ENCODE measurements at regions not wholly inside any gene's neighbourhood (a gene's known extent, or its start where the extent isn't known, plus 50 kb on each side); places are given as distances from the start of the nearest gene placed in this dataset.

DNA sequence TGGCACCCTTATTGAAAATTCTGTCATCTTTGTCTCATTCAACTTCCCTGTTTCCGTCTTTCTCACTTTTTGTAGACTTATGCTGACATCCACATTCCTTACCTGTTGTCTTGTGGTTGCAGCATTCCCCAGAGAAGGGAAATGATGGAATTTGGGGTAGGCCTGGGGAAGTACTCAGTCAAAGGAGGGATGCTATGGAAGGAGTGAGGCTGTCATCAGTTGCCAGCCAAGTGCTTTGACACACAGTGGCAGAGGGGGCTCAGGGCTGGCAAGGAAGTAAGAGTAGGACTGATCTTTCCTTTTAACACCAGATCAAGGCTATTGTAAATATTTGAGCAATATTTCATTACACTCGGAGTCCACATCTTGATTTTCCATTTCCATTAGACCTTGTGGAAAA is 64.4 kb downstream of the RPLP1 start:
- no peaks in the 10 kb centered on the region for H3K27me3 ChIP-seq
- H3K4me3 ChIP-seq = no peak overlapping the region
- intact Hi-C loops (cut with DNase I) = no loop called here
- no peaks in the 10 kb centered on the region for H3K4me1 ChIP-seq
- H3K9me3 ChIP-seq = no peaks in the 10 kb centered on the region
- H3K36me3 ChIP-seq = no peaks in the 10 kb centered on the region
- DNase-seq (ENCODE audit: extremely low spot score in 2 of 2) = peak in 1 of 2 donors; percentile 47
- TF ChIP-seq POLR2AphosphoS5 (IDR thresholded peaks at IDR 0.05; ENCODE audit: insufficient read depth in 1 of 2, low read depth in 1 of 2) = no peak
- TF ChIP-seq, protein P1, sequence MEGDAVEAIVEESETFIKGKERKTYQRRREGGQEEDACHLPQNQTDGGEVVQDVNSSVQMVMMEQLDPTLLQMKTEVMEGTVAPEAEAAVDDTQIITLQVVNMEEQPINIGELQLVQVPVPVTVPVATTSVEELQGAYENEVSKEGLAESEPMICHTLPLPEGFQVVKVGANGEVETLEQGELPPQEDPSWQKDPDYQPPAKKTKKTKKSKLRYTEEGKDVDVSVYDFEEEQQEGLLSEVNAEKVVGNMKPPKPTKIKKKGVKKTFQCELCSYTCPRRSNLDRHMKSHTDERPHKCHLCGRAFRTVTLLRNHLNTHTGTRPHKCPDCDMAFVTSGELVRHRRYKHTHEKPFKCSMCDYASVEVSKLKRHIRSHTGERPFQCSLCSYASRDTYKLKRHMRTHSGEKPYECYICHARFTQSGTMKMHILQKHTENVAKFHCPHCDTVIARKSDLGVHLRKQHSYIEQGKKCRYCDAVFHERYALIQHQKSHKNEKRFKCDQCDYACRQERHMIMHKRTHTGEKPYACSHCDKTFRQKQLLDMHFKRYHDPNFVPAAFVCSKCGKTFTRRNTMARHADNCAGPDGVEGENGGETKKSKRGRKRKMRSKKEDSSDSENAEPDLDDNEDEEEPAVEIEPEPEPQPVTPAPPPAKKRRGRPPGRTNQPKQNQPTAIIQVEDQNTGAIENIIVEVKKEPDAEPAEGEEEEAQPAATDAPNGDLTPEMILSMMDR (IDR thresholded peaks at IDR 0.05) = no peak
- no peak for TF ChIP-seq POLR2A (IDR thresholded peaks at IDR 0.05)
- H3K27ac ChIP-seq = no peak overlapping the region

DNA sequence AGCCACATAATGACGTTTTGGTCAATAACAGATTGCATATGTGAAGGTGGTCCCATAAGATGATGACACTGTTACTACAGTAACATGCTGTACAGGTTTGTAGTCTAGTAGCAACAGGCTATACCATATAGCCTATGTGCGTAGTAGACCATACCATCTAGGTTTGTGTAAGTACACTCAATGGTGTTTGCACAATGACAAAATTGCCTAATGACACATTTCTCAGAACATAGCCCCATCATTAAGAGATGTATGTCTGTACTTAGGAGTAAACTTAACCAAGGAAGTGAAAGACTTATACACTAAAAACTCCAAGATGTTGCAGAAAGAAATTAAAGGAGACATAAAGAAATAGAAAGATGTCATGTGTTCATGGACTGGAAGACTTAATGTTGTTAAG is 66.2 kb downstream of the RPLP1 start:
- Histone ChIP-seq H3K27ac (no peak overlapping the region), H3K9me3 (no peaks in the 10 kb centered on the region), H3K4me1 (no peaks in the 10 kb centered on the region), H3K36me3 (no peaks in the 10 kb centered on the region), H3K27me3 (no peaks in the 10 kb centered on the region), H3K4me3 (no peak overlapping the region)
- TF ChIP-seq POLR2A (IDR thresholded peaks at IDR 0.05) = no peak
- TF ChIP-seq, protein P1 (IDR thresholded peaks at IDR 0.05) = no peak
- intact Hi-C loops (cut with DNase I) = no loop called here
- no peak for DNase-seq (ENCODE audit: extremely low spot score in 2 of 2)

GRCh38 chr15:69520067-69520466 is 67.4 kb downstream of the RPLP1 start:
- Histone ChIP-seq H3K27me3 (no peaks in the 10 kb centered on the region), H3K9me3 (no peaks in the 10 kb centered on the region), H3K4me3 (no peak overlapping the region), H3K4me1 (no peaks in the 10 kb centered on the region), H3K36me3 (no peaks in the 10 kb centered on the region), H3K27ac (no peak overlapping the region)
- TF ChIP-seq POLR2AphosphoS5 (IDR thresholded peaks at IDR 0.05; ENCODE audit: insufficient read depth in 1 of 2, low read depth in 1 of 2) (no peak), POLR2A (IDR thresholded peaks at IDR 0.05) (no peak)
- TF ChIP-seq, protein P1 (IDR thresholded peaks at IDR 0.05) = no peak
- intact Hi-C loops (cut with DNase I) = no loop called here
- DNase-seq (ENCODE audit: extremely low spot score in 2 of 2) = no peak

- Histone ChIP-seq H3K4me1 (no peaks in the 10 kb centered on the region), H3K9me3 (no peaks in the 10 kb centered on the region), H3K27ac (no peak overlapping the region), H3K27me3 (no peaks in the 10 kb centered on the region), H3K4me3 (no peak overlapping the region), H3K36me3 (no peaks in the 10 kb centered on the region)
- DNase-seq (ENCODE audit: extremely low spot score in 2 of 2) = no peak
- no peak for TF ChIP-seq POLR2AphosphoS5 (IDR thresholded peaks at IDR 0.05; ENCODE audit: insufficient read depth in 1 of 2, low read depth in 1 of 2)
- intact Hi-C loops (cut with DNase I) = no loop called here
Measured at GRCh38 chr15:69522361-69522760, 69.7 kb downstream of the RPLP1 start.

DNA sequence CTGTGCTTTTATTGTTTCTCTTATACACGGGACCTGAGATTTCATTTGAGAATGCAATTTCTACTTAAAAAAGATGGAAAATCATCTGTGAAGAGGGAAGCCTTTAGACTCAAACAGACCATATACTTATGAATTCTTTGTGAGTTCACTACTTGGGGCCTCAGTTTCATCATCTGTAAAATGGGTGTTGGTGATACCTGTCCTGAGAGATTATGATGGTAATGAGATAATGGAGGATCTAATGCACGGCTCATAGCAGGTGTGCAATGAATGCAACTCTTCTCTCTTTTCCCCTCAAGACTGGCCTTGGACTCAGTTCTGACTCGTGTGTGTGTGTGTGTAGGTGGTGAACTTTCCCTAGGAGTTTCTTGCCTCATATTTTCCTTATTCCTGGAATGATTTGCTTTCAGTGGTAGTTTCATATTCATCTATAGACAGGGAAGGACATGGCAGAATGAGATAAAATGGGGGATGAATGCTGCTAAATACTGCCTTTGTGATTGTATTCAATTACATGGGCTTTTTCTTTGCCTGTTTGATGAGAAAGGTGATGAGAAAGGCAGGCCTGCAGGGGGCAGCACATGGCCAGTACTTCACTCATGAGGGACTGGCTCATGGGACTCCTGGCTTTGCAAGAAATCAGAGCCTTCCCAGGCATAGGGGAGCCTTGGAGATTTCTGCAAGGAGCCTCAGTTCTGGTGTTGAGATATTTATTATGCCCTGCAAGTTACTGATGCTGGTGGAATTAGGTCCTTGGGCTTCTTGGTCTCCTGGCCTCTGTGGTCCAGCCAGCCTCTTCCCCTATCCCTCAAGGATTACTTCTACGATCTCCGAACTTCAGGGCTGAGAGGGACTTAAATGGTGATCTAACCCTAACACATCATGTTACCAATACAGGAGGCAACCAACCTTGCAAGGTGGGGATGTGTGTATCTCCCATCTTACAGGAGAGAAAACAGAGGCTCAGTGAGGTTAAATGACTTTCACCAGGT is 70.7 kb downstream of the RPLP1 start:
- DNase-seq (ENCODE audit: extremely low spot score in 2 of 2) = no peak
- Histone ChIP-seq H3K27ac (no peak overlapping the region), H3K4me3 (no peak overlapping the region), H3K4me1 (no peaks in the 10 kb centered on the region), H3K36me3 (no peaks in the 10 kb centered on the region), H3K27me3 (no peaks in the 10 kb centered on the region), H3K9me3 (no peaks in the 10 kb centered on the region)
- TF ChIP-seq, protein P1 (IDR thresholded peaks at IDR 0.05) = peak in 2 of 3 experiments; percentile 20 to 54
- TF ChIP-seq POLR2A (IDR thresholded peaks at IDR 0.05) = no peak
- intact Hi-C loops (cut with DNase I) = no loop called here

All from vagina (tissue), 2 donors.